ENCODE measurements at regions not wholly inside any gene's neighbourhood (a gene's known extent, or its start where the extent isn't known, plus 50 kb on each side); places are given as distances from the start of the nearest gene placed in this dataset.
A peak's percentile ranks its signal among the peaks of the same experiment; 100 is the strongest.

DNA sequence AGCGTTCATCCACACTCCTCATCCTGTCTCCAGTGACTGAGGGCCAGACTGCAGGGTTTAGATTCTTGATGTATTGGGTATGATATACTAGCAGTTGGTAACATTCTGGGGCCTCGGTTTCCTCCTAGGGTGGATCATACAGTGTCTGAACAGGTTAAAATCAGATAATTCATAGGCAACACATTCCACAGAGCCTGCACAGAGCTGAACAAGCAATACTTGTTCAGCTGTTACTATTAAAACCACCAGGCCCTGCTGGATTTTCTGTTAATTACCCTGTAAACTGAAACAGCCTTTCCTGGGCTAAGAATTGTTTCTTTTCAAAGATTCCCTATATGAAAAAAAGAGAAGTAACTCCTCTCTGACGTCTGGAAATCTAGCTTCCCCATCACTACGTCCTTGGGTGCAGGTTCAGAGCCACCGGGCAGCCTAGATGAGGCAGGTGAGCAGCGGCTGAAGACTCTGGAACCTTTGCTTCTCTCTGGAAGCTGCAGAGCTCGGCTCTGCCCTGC, 1313.5 kb upstream of the WWC1 start:
- no peak for DNase-seq

GRCh38 chr5:166979307-166979895, 1312.0 kb upstream of the WWC1 start:
- DNase-seq, result no peak

DNA sequence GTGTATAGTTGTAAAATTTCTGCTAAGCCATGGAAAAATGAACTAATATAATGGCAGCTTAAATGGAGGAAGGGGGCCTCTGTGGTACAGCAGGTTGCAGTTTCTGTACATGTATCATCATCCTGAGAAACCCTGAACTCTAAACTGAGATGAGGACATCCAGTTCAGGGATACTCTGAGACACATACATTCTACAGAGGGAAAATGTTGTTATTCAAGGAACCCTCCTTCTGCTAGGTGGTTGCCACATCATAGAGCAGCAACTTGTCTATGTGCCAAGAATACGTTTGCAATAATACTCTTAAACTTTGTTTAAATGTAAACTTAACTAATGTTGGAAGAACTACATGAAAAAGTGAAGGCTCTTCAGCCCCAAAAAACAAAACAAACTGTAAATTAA, 1310.8 kb upstream of the WWC1 start:
- no peak for DNase-seq

DNA sequence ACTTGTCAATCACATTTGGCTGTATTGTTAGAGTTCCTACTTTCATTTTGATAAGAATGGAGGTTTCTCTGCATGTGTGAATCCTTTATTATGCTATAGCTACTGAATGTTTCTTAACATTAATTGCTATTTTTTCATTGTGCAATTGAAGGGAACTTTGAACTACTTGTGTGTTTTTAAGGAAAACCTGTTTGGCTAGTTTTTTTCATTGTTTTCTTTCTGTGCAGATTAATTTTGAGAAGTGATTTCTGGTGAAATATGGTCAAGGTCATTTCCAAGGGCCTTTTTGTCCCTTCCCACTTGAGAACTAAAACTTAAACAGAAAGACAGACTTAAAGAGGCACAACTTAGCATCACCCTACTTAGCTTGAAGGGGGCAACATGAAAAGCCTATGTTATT, 1309.2 kb upstream of the WWC1 start:
- DNase-seq, result no peak

- no peak for DNase-seq
Measured at GRCh38 chr5:166991601-166992000, 1299.8 kb upstream of the WWC1 start.

DNA sequence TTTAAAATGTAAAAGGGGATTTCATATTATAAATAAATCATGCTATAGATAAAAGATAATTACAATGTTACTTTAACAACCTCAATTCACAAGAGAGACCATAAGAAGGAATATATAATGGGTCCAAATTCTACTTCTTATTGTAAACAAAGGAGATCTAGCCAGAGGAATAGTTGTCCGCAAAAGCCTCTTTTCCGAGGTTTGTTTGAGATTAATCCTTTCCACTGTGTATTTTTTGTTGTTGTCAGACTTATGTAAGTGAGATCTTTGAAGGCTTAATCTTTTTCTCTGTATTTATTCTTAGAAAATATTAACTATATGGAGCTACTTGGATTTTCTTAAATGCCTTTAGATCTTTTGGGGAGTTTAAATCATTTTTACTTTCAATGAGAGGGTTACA, 1299.3 kb upstream of the WWC1 start:
- DNase-seq, result no peak

GRCh38 chr5:166992874-166993722, 1298.3 kb upstream of the WWC1 start:
- no peak for DNase-seq

GRCh38 chr5:166994226-166994625, 1297.2 kb upstream of the WWC1 start:
- no peak for DNase-seq

- DNase-seq, result no peak
Measured at GRCh38 chr5:167001246-167001645, 1290.2 kb upstream of the WWC1 start.

- DNase-seq, result no peak
Measured at GRCh38 chr5:167008705-167009104, 1282.7 kb upstream of the WWC1 start.

GRCh38 chr5:167011196-167011595, 1280.2 kb upstream of the WWC1 start:
- no peak for DNase-seq

- no peak for DNase-seq
Measured at GRCh38 chr5:167012123-167013034, 1279.1 kb upstream of the WWC1 start.

DNA sequence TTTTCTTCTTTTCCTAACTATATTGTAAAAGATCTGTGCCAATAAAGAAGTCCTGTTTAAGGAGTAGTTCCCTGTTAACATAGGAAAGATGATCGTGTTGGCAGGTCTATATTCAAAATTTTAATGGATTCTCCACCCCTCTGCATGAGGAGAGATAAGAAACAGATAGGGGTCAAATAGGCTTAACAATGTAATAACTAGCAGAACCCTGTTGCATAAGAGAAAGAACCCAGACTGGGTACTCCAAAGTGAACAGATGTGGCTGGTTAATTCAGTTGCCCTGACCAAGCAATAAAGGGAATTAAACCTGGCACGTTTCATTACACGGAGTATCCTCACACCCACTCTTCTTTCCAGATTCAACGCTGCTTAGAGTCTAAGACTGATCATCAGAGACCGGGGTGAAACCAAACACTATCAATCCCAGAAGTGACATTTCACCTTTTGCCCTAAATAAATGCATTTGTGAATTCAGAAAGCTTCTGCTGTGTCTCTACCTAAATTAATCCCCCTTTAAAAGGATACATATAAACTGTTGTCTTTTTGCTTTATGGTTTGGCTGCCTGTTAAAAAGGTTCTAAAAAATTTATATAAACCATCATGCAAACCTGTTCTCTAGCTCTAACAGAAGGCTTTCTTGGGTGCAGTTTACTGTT, 1276.9 kb upstream of the WWC1 start:
- DNase-seq, result no peak

GRCh38 chr5:167020418-167020817, 1271.0 kb upstream of the WWC1 start:
- no peak for DNase-seq

DNA sequence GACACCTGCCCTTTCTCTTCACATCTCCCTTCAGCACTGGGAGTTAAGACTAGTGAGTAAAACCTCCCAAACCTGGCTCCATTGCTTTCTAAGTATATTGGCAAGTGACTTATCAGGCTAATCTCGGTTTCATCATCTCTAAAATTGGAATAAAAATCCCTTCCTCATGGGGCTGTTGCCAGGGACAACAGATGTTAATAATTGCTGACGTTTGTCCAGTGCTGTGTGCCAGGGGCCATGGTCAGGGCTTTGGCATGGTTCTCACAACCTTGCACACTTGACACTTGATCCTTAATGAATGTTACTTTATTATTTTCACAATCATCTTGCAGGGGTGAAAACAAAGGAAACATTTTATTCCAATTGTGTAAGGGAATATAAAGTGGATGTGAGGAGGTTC, 1262.0 kb upstream of the WWC1 start:
- DNase-seq, result no peak

GRCh38 chr5:167030500-167031120, 1260.8 kb upstream of the WWC1 start:
- no peak for DNase-seq

DNA sequence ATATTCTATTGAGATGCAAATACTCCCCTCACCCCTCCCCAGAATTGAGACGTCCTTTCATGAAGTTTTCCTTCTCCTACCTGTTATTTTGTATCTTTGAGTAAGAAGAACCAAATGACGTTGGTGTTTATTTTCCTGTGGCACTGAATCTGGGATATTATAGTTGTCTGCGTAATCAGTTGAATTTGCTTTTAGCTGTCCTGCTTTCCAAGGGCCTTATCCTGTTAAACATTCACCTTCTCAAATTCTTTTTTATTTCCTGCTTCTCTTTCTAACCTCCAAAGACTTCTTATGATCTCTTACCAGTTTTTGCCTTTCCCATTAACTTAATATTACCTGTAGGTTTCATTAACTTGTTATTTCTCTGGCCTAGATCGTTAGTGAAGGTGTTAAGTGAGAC, 1254.9 kb upstream of the WWC1 start:
- no peak for DNase-seq

GRCh38 chr5:167049043-167049663, 1242.3 kb upstream of the WWC1 start:
- peak; percentile 10 for DNase-seq

- no peak for DNase-seq
Measured at GRCh38 chr5:167049771-167050567, 1241.5 kb upstream of the WWC1 start.

GRCh38 chr5:167050568-167051401, 1240.7 kb upstream of the WWC1 start:
- no peak for DNase-seq
